CD4-positive, alpha-beta T cell treated with Interferon gamma for 1 hour (primary cell): ENCODE measurements at regions not wholly inside any gene's neighbourhood (a gene's known extent, or its start where the extent isn't known, plus 50 kb on each side); places are given as distances from the start of the nearest gene placed in this dataset.

Source experiments
- DNase-seq: peaks from one replicate; pipeline ENCODE4 v3.0.0-alpha.2; 2020

- DNase-seq = no peak
These were observed 69.2 kb upstream of the RFLNA start for GRCh38 chr12:124225730-124226129.

GRCh38 chr12:124227951-124228711, 66.8 kb upstream of the RFLNA start:
- DNase-seq = no peak

- no peak for DNase-seq
These were observed 65.4 kb upstream of the RFLNA start for GRCh38 chr12:124229520-124229919.

GRCh38 chr12:124230117-124230757, 64.7 kb upstream of the RFLNA start:
- DNase-seq = no peak

GRCh38 chr12:124230789-124231188, 64.1 kb upstream of the RFLNA start:
- DNase-seq = no peak

GRCh38 chr12:124231980-124232653, 62.8 kb upstream of the RFLNA start:
- DNase-seq = no peak

- no peak for DNase-seq
These were observed 62.3 kb upstream of the RFLNA start for GRCh38 chr12:124232654-124232987.

GRCh38 chr12:124233041-124233796, 61.7 kb upstream of the RFLNA start:
- DNase-seq = no peak

- DNase-seq = no peak
These were observed 60.9 kb upstream of the RFLNA start for GRCh38 chr12:124233846-124234640.

GRCh38 chr12:124236625-124237031, 58.3 kb upstream of the RFLNA start:
- DNase-seq = no peak

GRCh38 chr12:124238886-124239285, 56.0 kb upstream of the RFLNA start:
- DNase-seq = no peak

GRCh38 chr12:124240493-124240892, 54.4 kb upstream of the RFLNA start:
- no peak for DNase-seq

- DNase-seq = no peak
These were observed 52.9 kb upstream of the RFLNA start for GRCh38 chr12:124241776-124242528.

GRCh38 chr12:124242529-124243065, 52.3 kb upstream of the RFLNA start:
- no peak for DNase-seq

GRCh38 chr12:124243936-124244335, 51.0 kb upstream of the RFLNA start:
- DNase-seq = no peak
